GM12872 (cell line): ENCODE measurements at regions not wholly inside any gene's neighbourhood (a gene's known extent, or its start where the extent isn't known, plus 50 kb on each side); places are given as distances from the start of the nearest gene placed in this dataset.

Experiments
- TF ChIP-seq, protein P1 (sequence below): IDR thresholded peaks from 3 replicates; pipeline ENCODE4 v1.5.1; 2011; ENCODE audit warnings: low read depth, mild to moderate bottlenecking, low read length, moderate library complexity; ENCODE audit not compliant: insufficient read depth

DNA sequence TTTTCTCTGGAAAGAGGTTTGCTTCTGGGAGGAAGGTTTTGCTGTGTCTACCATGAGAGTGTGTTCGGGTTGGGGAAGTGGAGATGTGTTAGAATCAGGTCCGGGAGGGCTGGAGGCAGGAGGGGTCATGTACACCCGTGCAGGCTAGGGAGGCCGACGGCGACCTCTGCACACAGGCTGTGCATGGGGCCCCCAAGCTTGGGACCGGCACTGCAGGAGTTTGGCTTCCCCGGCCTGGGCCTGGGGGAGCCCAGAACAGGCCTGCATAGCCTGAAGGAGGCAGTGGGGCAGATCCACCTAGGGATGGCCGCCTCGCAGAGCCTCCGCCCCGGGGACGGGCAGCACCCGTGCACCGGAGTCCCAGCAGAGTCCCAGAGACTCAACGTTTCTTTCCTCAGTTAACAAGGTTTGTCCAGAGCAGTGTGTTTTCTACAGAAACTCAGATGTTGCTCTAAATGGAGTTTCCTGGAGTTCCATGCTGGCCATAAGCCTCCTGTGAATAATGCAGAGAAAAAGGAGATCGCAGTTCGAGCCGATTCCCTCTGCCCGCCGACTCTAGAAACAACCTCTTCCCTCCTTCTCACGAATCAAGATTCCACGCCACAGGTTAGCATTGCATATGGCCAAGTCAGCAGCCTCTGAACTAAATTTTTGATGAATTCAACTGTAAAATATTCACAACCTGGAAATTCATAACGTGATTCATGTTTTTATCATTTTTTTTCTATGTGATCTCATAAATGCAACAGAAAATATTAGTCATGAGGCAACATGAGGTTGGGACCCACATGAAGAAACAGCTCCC is 427.3 kb downstream of the BRD1 start:
- TF ChIP-seq, protein P1, sequence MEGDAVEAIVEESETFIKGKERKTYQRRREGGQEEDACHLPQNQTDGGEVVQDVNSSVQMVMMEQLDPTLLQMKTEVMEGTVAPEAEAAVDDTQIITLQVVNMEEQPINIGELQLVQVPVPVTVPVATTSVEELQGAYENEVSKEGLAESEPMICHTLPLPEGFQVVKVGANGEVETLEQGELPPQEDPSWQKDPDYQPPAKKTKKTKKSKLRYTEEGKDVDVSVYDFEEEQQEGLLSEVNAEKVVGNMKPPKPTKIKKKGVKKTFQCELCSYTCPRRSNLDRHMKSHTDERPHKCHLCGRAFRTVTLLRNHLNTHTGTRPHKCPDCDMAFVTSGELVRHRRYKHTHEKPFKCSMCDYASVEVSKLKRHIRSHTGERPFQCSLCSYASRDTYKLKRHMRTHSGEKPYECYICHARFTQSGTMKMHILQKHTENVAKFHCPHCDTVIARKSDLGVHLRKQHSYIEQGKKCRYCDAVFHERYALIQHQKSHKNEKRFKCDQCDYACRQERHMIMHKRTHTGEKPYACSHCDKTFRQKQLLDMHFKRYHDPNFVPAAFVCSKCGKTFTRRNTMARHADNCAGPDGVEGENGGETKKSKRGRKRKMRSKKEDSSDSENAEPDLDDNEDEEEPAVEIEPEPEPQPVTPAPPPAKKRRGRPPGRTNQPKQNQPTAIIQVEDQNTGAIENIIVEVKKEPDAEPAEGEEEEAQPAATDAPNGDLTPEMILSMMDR = no peak

DNA sequence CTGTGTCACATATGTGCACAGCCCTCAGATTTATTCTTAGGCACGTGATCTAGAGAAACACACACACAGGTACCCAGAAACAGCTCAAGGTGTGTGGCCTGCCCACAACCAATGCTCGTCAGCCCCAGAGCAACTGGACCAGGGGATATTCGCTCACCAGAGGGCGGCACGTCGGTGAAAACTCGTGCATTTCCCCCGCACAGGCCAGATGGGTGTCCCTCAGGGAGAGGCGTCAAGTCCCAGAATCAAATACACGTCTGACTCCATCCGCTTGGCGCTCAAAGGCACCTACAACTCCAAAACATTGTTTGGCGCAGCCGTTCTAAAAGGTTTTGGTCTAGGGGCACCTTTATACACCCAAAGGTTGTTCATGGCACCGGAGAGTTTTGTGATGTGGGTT is 429.0 kb downstream of the BRD1 start:
- TF ChIP-seq, protein P1 = no peak

DNA sequence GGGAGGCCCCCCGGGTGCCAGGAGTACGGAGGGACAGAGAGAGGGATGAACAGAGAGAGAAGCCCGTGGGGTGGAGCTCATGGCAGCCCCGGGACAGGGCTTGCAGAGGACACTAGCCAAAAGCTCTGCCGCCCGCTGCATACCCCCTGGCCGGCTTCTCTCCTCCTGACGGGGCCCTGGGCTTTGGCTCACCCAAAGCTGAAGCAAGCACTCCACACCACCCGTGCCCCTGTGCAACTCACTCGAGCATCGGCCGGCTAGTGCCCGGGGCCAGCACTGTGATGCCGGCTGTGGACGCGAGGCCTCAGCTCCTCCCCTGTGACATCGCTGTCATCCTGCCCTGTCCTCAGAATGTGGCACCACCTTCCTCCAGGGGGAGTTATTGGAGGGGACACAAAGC is 429.6 kb downstream of the BRD1 start:
- TF ChIP-seq, protein P1 = no peak

DNA sequence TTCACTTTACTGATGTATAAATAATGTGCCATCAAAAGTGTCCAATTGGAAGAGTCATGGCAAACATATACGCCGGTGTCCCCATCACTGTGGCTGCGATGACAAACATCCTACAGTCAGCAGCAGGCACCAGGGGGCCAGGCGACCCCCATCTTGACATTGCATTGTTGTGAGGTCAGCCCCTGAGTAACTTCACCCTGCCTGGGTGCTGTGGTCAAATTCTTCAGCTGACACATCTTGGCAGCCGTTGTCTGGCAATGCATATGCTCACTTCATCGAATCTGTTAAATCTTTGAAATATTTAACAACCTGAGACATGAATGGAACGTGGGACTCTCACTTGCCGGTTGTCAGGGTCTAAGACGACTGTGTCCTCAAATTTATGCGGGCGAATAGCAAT is 430.9 kb downstream of the BRD1 start:
- TF ChIP-seq, protein P1 = no peak

DNA sequence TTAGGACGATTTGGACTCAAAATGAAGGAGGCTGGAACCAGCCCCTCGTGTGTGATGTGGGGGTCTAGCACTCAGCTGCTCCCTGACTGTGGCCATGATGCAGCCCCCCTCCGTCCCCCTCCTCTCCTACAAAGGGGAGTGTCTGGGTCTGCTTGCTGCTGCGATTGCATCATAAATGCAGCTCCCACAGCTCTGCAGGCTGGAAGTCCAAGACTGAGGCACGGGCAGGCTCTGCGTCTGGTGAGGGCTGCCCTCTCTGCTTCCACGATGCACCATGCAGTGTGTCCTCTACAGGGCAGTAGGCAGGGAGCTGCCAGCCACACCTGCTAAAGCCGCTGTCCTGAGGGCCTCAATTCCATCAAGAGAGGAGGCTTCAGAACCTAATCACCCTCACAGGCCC is 432.1 kb downstream of the BRD1 start:
- TF ChIP-seq, protein P1 = no peak

DNA sequence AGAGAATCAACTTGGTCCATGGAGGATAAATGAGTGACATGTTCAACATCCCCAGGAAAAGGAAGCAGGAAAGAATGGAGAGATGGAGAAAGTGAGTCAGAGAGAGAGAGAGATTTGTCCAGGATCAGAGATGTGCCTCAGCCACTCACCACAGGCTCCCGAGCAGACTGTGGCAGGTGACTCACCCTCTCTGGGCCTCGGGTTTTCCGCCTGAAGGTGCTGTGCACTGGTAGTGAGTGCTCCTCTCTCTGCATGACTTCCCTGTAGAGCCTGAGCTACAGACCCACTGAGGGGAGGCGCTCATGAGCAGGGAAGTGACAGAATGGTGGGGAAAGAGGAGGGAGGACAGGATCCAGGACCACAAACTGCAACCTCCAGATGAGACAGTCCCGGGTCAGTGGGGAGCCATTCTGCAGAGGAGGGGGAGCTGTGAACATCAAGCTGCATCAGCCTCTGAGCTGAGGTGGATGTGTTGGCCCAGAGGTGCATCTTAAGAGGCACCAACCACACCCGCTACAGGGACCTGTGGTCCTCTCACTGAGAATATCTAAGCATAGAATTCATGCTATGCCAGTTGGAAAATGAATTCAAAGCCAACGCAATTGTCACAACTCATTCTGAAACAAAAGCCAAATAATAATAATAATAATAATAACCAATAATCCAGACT is 433.4 kb downstream of the BRD1 start:
- TF ChIP-seq, protein P1 = no peak

DNA sequence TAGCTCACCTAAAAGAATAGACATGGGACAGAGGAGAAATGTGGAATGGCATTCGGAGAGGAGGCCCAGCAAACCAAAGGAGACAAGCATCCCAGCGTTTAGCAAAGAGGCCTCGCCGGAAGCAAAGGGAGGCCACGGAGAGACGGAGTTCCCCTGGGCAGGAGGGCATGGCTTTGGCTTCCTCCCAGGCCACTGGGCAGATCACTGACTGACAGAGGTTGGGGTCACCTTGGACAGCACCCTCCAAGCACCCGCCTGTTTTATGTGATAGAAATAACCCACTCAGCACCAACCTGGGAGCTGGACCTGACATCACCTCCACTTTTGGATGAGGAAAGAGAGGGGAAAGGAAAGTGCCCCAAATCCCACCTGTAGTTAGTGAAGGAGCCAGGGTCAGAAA is 434.1 kb downstream of the BRD1 start:
- TF ChIP-seq, protein P1 = no peak
